ENCODE measurements at regions not wholly inside any gene's neighbourhood (a gene's known extent, or its start where the extent isn't known, plus 50 kb on each side); places are given as distances from the start of the nearest gene placed in this dataset.

DNA sequence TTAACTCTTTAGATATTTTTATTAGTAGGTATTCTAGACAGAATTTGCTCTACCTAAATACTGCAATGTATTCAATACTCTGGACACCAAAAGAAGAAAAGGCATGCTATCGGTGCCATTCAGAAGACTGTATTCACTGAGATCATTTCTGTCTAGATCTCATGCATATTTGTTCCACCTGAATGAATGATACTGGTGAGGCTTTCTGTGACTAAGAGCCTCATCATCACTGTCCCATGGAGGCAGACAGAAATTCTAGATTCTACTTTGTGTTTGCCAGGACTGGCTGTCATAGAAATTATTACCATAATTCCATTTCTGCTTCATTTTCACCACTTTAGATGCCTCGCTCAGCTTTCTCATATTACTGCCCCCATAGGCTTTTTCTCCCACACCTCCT, 340.7 kb downstream of the MBD2 start:
- H3K36me3 ChIP-seq (ENCODE audit: insufficient read depth, low read length), result no peaks in the 10 kb centered on the region
- H3K27ac ChIP-seq (ENCODE audit: low read depth, low read length, poor library complexity, severe bottlenecking), result no peak overlapping the region
- no peak overlapping the region for H3K4me3 ChIP-seq (ENCODE audit: low read depth, low read length, poor library complexity, severe bottlenecking)
- no peaks in the 10 kb centered on the region for H3K9me3 ChIP-seq (ENCODE audit: low read length)
- H3K4me2 ChIP-seq (ENCODE audit: low read length), result no peak overlapping the region
- intact Hi-C loops (cut with micrococcal nuclease; ENCODE audit: unreplicated experiment), result no loop called here
- H3K4me1 ChIP-seq (ENCODE audit: insufficient read depth, low read length, poor library complexity, severe bottlenecking), result no peaks in the 10 kb centered on the region
- no peak overlapping the region for H2AFZ ChIP-seq (ENCODE audit: low read length)
- H3K79me2 ChIP-seq (ENCODE audit: insufficient read depth, low read depth, low read length), result no peaks in the 10 kb centered on the region
- CTCF ChIA-PET (ENCODE audit: unreplicated experiment), result no interaction called here
- no peaks in the 10 kb centered on the region for H4K20me1 ChIP-seq (ENCODE audit: insufficient read depth, low read length)
- POLR2A ChIA-PET, result no interaction called here
- BruUV-seq (replicated peaks), result no TSS peak
- TF ChIP-seq, protein P1, sequence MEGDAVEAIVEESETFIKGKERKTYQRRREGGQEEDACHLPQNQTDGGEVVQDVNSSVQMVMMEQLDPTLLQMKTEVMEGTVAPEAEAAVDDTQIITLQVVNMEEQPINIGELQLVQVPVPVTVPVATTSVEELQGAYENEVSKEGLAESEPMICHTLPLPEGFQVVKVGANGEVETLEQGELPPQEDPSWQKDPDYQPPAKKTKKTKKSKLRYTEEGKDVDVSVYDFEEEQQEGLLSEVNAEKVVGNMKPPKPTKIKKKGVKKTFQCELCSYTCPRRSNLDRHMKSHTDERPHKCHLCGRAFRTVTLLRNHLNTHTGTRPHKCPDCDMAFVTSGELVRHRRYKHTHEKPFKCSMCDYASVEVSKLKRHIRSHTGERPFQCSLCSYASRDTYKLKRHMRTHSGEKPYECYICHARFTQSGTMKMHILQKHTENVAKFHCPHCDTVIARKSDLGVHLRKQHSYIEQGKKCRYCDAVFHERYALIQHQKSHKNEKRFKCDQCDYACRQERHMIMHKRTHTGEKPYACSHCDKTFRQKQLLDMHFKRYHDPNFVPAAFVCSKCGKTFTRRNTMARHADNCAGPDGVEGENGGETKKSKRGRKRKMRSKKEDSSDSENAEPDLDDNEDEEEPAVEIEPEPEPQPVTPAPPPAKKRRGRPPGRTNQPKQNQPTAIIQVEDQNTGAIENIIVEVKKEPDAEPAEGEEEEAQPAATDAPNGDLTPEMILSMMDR (conservative IDR thresholded peaks at IDR 0.05; ENCODE audit: low read length), result no peak
- TF ChIP-seq EZH2phosphoT487 (IDR thresholded peaks at IDR 0.05; ENCODE audit: borderline replicate concordance, low read depth, low read length), result no peak
- no peaks in the 10 kb centered on the region for H3K9me2 ChIP-seq (ENCODE audit: insufficient read depth, low read length)
- DNase-seq (ENCODE audit: low spot score), result no peak

DNA sequence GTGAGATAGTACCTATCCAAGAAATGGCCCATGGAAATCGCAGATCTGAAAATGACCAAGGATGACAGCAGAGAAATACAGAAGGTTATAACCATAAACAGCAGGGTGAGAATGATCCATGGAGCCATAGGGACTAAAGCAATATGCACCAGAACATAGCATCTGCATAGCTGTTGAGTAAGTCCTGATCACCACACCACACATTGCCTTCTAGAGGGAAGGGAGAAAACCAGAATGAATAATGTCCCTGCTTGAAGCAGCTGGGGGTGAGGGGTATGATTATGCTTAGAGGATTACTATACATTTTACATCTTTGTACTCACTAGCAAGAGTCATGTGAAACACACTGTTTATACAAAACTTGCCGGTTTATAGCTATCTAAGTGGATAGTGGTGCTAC, 350.4 kb downstream of the MBD2 start:
- ChIA-PET POLR2A (no interaction called here), CTCF (ENCODE audit: unreplicated experiment) (no interaction called here)

DNA sequence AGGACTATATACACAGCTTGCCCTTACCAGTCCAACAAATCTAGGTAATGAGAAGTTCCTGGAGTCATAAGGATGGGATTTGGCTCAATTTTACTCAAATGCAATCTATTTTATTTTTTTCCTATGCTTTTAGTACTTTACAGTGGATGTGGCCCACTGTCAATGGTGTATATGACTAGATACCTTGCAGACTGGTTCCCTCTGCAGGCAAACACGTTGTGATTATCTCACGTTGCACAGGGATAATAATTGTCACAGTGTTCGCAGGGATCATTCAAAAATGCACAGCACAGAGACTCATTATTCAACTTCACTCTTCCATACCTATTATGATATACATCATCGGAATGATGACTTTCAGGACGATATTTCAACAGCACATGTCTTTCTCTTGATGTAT, 359.7 kb downstream of the MBD2 start:
- H3K4me2 ChIP-seq (ENCODE audit: low read length), result no peak overlapping the region
- no peak overlapping the region for H3K4me3 ChIP-seq (ENCODE audit: low read depth, low read length, poor library complexity, severe bottlenecking)
- no peaks in the 10 kb centered on the region for H3K4me1 ChIP-seq (ENCODE audit: insufficient read depth, low read length, poor library complexity, severe bottlenecking)
- H4K20me1 ChIP-seq (ENCODE audit: insufficient read depth, low read length), result no peaks in the 10 kb centered on the region
- TF ChIP-seq, protein P1 (conservative IDR thresholded peaks at IDR 0.05; ENCODE audit: low read length), result no peak
- no peak for TF ChIP-seq EZH2phosphoT487 (IDR thresholded peaks at IDR 0.05; ENCODE audit: borderline replicate concordance, low read depth, low read length)
- CTCF ChIA-PET (ENCODE audit: unreplicated experiment), result no interaction called here
- no peaks in the 10 kb centered on the region for H3K36me3 ChIP-seq (ENCODE audit: insufficient read depth, low read length)
- H3K9me3 ChIP-seq (ENCODE audit: low read length), result no peaks in the 10 kb centered on the region
- H3K79me2 ChIP-seq (ENCODE audit: insufficient read depth, low read depth, low read length), result no peaks in the 10 kb centered on the region
- no peak overlapping the region for H3K27ac ChIP-seq (ENCODE audit: low read depth, low read length, poor library complexity, severe bottlenecking)
- no peak overlapping the region for H2AFZ ChIP-seq (ENCODE audit: low read length)
- H3K9me2 ChIP-seq (ENCODE audit: insufficient read depth, low read length), result no peaks in the 10 kb centered on the region
- intact Hi-C loops (cut with micrococcal nuclease; ENCODE audit: unreplicated experiment), result no loop called here
- no TSS peak for BruUV-seq (replicated peaks)
- DNase-seq (ENCODE audit: low spot score), result no peak
- POLR2A ChIA-PET, result no interaction called here

More for the DNA sequence above, 350.4 kb downstream of the MBD2 start:
- no peak overlapping the region for H2AFZ ChIP-seq (ENCODE audit: low read length)
- no peaks in the 10 kb centered on the region for H3K36me3 ChIP-seq (ENCODE audit: insufficient read depth, low read length)
- no peak overlapping the region for H3K4me3 ChIP-seq (ENCODE audit: low read depth, low read length, poor library complexity, severe bottlenecking)
- H3K4me2 ChIP-seq (ENCODE audit: low read length), result no peak overlapping the region
- no peaks in the 10 kb centered on the region for H3K4me1 ChIP-seq (ENCODE audit: insufficient read depth, low read length, poor library complexity, severe bottlenecking)
- intact Hi-C loops (cut with micrococcal nuclease; ENCODE audit: unreplicated experiment), result no loop called here
- H4K20me1 ChIP-seq (ENCODE audit: insufficient read depth, low read length), result no peaks in the 10 kb centered on the region
- DNase-seq (ENCODE audit: low spot score), result no peak
- H3K9me2 ChIP-seq (ENCODE audit: insufficient read depth, low read length), result no peaks in the 10 kb centered on the region
- TF ChIP-seq, protein P1 (conservative IDR thresholded peaks at IDR 0.05; ENCODE audit: low read length), result no peak
- TF ChIP-seq EZH2phosphoT487 (IDR thresholded peaks at IDR 0.05; ENCODE audit: borderline replicate concordance, low read depth, low read length), result no peak
- H3K79me2 ChIP-seq (ENCODE audit: insufficient read depth, low read depth, low read length), result no peaks in the 10 kb centered on the region
- no TSS peak for BruUV-seq (replicated peaks)
- no peaks in the 10 kb centered on the region for H3K9me3 ChIP-seq (ENCODE audit: low read length)
- no peak overlapping the region for H3K27ac ChIP-seq (ENCODE audit: low read depth, low read length, poor library complexity, severe bottlenecking)
